ENCODE measurements at regions not wholly inside any gene's neighbourhood (a gene's known extent, or its start where the extent isn't known, plus 50 kb on each side); places are given as distances from the start of the nearest gene placed in this dataset.
"Not testable (repeated sequence)": the region's sequence is repeated elsewhere in the genome, so short reads cannot be mapped to it uniquely, and the experiment has no call there.

DNA sequence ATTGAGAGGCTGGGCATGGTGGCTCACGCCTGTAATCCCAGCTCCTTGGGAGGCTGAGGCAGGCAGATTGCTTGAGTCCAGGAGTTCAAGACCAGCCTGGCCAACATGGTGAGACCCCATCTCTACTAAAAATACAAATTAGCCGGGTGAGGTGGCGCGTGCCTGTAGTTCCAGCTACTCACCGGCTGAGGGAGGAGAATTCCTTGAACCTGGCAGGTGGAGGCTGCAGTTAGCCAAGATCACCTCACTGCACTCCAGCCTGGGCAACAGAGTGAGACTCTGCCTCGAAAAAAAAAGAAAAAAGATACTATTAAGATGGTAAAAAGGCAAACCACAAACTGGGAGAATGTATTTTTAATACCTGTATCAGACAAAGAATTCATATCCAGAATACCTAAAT lies 124.2 kb upstream of the RAP1B start:
- TF ChIP-seq, protein P1, sequence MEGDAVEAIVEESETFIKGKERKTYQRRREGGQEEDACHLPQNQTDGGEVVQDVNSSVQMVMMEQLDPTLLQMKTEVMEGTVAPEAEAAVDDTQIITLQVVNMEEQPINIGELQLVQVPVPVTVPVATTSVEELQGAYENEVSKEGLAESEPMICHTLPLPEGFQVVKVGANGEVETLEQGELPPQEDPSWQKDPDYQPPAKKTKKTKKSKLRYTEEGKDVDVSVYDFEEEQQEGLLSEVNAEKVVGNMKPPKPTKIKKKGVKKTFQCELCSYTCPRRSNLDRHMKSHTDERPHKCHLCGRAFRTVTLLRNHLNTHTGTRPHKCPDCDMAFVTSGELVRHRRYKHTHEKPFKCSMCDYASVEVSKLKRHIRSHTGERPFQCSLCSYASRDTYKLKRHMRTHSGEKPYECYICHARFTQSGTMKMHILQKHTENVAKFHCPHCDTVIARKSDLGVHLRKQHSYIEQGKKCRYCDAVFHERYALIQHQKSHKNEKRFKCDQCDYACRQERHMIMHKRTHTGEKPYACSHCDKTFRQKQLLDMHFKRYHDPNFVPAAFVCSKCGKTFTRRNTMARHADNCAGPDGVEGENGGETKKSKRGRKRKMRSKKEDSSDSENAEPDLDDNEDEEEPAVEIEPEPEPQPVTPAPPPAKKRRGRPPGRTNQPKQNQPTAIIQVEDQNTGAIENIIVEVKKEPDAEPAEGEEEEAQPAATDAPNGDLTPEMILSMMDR (conservative IDR thresholded peaks at IDR 0.05; ENCODE audit: low read length): not testable (repeated sequence)
- not testable (repeated sequence) for TF ChIP-seq EZH2phosphoT487 (IDR thresholded peaks at IDR 0.05; ENCODE audit: borderline replicate concordance)

Measured in Loucy (cell line).